Nephron progenitor cell (in vitro differentiated cells): ENCODE measurements at regions not wholly inside any gene's neighbourhood (a gene's known extent, or its start where the extent isn't known, plus 50 kb on each side); places are given as distances from the start of the nearest gene placed in this dataset.
"Not testable (repeated sequence)": the region's sequence is repeated elsewhere in the genome, so short reads cannot be mapped to it uniquely, and the experiment has no call there.

Source experiments
- DNase-seq: peaks from one replicate; pipeline ENCODE4 v3.0.0; 2021
- H3K27ac Mint-ChIP-seq: 2 replicates; pipeline ENCODE4 v1.8.0; 2021; ENCODE audit warnings: mild to moderate bottlenecking, moderate library complexity, mixed read lengths
- H3K27me3 Mint-ChIP-seq: 2 replicates; pipeline ENCODE4 v1.8.0; 2021; ENCODE audit warnings: mild to moderate bottlenecking, low read depth, mixed read lengths; ENCODE audit not compliant: poor library complexity
- H3K36me3 Mint-ChIP-seq: 2 replicates; pipeline ENCODE4 v1.8.0; 2021; ENCODE audit warnings: low read depth, mixed read lengths
- H3K4me1 Mint-ChIP-seq: 2 replicates; pipeline ENCODE4 v1.8.0; 2021; ENCODE audit warnings: mixed read lengths
- H3K4me3 Mint-ChIP-seq: 2 replicates; pipeline ENCODE4 v1.8.0; 2021; ENCODE audit warnings: mild to moderate bottlenecking, moderate library complexity, mixed read lengths
- H3K9me3 Mint-ChIP-seq: 2 replicates; pipeline ENCODE4 v1.8.0; 2021; ENCODE audit warnings: mild to moderate bottlenecking, moderate library complexity, mixed read lengths
- TF ChIP-seq, protein P1 (sequence below): fragments of 200-600 bp; sonication (generic); IDR thresholded peaks from 2 replicates; pipeline ENCODE4 v1.5.0; 2021; ENCODE audit warnings: antibody characterized with exemption

DNA sequence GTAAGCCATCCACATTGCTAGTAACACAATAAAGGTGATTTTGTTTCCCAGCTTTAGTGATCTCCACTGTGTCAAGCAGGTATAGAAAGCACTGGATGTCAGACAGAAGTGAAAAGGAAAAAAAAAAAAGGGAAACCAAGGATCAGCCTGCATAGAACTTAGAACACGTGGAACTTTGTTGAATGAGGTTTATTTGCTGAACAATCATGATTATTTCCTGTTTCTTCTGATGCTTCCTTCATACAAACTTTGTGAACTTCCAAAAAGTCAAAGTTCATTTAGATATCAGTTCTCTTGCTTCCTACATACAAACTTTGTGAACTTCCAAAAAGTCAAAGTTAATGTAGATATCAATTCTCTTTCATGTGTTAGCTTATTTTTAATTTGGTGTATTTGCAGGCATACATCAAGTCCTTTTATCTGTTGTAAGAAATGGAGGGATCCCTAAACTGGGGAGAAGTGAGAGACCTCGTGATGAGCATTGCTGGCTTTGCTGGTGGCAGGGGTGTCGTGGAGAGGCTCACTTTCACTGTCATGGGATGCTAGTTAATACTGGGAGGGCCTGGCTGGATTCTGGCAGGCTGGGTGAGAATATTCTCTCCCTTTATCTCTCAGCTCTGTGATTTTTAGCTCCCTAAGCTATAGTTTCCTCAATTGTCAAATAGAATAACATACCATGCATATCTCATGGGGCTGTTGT lies 298.4 kb downstream of the INHBA start:
- TF ChIP-seq, protein P1, sequence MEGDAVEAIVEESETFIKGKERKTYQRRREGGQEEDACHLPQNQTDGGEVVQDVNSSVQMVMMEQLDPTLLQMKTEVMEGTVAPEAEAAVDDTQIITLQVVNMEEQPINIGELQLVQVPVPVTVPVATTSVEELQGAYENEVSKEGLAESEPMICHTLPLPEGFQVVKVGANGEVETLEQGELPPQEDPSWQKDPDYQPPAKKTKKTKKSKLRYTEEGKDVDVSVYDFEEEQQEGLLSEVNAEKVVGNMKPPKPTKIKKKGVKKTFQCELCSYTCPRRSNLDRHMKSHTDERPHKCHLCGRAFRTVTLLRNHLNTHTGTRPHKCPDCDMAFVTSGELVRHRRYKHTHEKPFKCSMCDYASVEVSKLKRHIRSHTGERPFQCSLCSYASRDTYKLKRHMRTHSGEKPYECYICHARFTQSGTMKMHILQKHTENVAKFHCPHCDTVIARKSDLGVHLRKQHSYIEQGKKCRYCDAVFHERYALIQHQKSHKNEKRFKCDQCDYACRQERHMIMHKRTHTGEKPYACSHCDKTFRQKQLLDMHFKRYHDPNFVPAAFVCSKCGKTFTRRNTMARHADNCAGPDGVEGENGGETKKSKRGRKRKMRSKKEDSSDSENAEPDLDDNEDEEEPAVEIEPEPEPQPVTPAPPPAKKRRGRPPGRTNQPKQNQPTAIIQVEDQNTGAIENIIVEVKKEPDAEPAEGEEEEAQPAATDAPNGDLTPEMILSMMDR: no peak
- H3K4me1 Mint-ChIP-seq: peaks cover 5% of the 10 kb centered on the region
- no peak for DNase-seq
- peaks cover 3% of the 10 kb centered on the region for H3K27me3 Mint-ChIP-seq
- no peaks in the 10 kb centered on the region for H3K36me3 Mint-ChIP-seq
- no peak overlapping the region for H3K27ac Mint-ChIP-seq
- H3K9me3 Mint-ChIP-seq: no peaks in the 10 kb centered on the region
- H3K4me3 Mint-ChIP-seq: no peak overlapping the region

- H3K27ac Mint-ChIP-seq: no peak overlapping the region
- H3K9me3 Mint-ChIP-seq: peaks cover 3% of the 10 kb centered on the region
- DNase-seq: no peak
- peaks cover 3% of the 10 kb centered on the region for H3K27me3 Mint-ChIP-seq
- no peaks in the 10 kb centered on the region for H3K36me3 Mint-ChIP-seq
- TF ChIP-seq, protein P1: no peak
- peaks cover 5% of the 10 kb centered on the region for H3K4me1 Mint-ChIP-seq
- H3K4me3 Mint-ChIP-seq: no peak overlapping the region
Observed at GRCh38 chr7:41403291-41403690, 299.6 kb downstream of the INHBA start.

DNA sequence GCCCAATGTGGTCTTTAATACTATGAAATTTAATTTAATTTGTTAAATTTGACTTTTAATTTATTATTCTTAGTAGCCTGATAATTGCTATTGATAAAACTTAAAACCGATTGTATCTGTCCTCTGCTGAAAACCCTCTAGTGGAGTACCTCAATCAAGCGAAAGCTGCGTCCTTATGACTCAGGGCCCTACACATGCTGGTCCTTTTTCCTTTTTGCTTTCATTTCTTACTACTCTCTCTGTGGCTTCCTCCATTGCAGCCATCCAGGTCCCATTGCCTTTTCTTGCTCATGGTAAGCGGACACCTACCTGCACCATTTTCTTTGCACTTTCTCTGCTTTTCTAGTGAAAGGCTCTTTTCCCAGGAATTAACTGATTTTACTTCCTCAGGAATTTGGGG lies 301.1 kb downstream of the INHBA start:
- Mint-ChIP-seq H3K9me3 (peaks cover 7% of the 10 kb centered on the region), H3K4me3 (no peak overlapping the region), H3K27ac (no peak overlapping the region), H3K36me3 (no peaks in the 10 kb centered on the region), H3K4me1 (peaks cover 5% of the 10 kb centered on the region), H3K27me3 (peaks cover 6% of the 10 kb centered on the region)
- no peak for DNase-seq
- TF ChIP-seq, protein P1: no peak

DNA sequence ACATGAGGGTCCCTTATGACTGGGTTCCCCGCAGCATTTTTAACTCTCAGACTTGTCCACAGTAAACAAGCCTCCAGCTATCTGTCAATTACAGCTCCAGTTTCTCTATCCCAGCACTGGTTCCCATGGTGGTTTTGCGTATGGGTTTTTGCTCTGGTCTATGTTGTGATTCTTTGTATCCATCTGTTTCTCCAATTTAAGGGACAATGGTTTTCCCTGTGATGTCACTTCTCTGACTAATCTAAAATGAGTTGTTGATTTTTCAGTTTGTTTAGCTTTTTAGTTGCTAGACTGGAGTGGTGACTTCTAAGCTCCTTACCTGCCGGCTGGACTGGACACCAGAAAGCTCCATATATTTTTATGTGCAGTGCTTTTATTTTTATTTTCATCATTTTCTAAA lies 303.7 kb downstream of the INHBA start:
- H3K27ac Mint-ChIP-seq: no peak overlapping the region
- TF ChIP-seq, protein P1: no peak
- no peaks in the 10 kb centered on the region for H3K4me1 Mint-ChIP-seq
- peaks cover 7% of the 10 kb centered on the region for H3K9me3 Mint-ChIP-seq
- peaks cover 8% of the 10 kb centered on the region for H3K27me3 Mint-ChIP-seq
- H3K4me3 Mint-ChIP-seq: no peak overlapping the region
- no peaks in the 10 kb centered on the region for H3K36me3 Mint-ChIP-seq
- no peak for DNase-seq

DNA sequence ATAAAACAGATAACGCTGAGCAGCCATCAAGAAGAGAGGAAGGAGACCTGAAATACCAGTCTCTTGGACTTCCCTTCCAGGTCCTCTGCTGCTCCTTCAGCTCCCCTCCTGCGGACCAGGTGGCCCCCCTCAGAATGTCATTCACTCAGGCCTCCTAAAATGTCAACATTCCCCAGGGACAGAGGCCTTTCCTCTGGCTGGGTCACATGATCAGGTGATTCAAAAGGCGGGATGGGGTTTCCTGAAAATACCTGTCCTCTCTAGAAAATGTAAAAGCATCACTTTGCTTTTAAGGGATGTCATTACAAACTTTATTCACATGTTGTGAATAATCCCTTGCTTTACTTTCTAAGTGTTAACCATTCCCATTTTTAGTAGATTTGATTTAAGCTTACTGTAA lies 311.1 kb downstream of the INHBA start:
- Mint-ChIP-seq H3K36me3 (no peaks in the 10 kb centered on the region), H3K27me3 (peaks cover 11% of the 10 kb centered on the region), H3K4me3 (no peak overlapping the region), H3K4me1 (peaks cover 9% of the 10 kb centered on the region), H3K9me3 (no peaks in the 10 kb centered on the region), H3K27ac (no peak overlapping the region)
- TF ChIP-seq, protein P1: no peak
- no peak for DNase-seq

GRCh38 chr7:41388933-41389332 lies 314.0 kb downstream of the INHBA start:
- DNase-seq, H3K27ac Mint-ChIP-seq, H3K27me3 Mint-ChIP-seq, H3K9me3 Mint-ChIP-seq, H3K36me3 Mint-ChIP-seq, H3K4me3 Mint-ChIP-seq: not testable (repeated sequence)
- H3K4me1 Mint-ChIP-seq: peaks cover 12% of the 10 kb centered on the region
